Retina (tissue), 1 donor: ENCODE measurements at regions not wholly inside any gene's neighbourhood (a gene's known extent, or its start where the extent isn't known, plus 50 kb on each side); places are given as distances from the start of the nearest gene placed in this dataset.
"Not testable (repeated sequence)": the region's sequence is repeated elsewhere in the genome, so short reads cannot be mapped to it uniquely, and the experiment has no call there.

ENCODE experiments used
- DNase-seq: peaks from one replicate; pipeline ENCODE4 v3.0.0-alpha.2; 2016

DNA sequence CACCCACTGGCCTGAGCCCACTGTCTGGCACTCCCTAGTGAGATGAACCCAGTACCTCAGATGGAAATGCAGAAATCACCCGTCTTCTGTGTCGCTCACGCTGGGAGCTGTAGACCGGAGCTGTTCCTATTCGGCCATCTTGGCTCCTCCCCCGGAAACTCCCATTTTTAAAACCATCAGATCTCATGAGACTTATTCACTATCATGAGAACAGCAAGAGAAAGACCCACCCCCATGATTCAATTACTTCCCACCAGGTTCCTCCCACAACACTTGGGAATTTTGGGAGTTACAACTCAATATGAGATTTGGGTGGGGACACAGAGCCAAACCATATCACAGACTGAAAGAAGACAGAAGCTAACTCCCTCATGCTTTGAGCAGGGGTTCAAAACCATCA lies 134.5 kb downstream of the SLC39A8 start:
- DNase-seq, result not testable (repeated sequence)

DNA sequence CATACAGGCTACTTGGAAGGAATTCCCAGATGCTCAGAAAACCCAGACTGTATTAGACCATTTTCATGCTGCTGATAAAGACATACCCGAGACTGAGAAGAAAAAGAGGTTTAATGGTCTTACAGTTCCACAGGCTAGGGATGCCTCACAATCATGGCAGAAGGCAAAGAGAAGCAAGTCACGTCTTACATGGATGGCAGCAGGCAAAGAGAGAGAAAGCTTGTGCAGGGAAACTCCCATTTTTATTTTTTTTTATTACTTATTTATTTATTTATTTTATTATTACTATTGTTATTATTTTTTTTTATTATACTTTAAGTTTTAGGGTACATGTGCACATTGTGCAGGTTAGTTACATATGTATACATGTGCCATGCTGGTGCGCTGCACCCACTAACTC lies 140.6 kb downstream of the SLC39A8 start:
- not testable (repeated sequence) for DNase-seq

DNA sequence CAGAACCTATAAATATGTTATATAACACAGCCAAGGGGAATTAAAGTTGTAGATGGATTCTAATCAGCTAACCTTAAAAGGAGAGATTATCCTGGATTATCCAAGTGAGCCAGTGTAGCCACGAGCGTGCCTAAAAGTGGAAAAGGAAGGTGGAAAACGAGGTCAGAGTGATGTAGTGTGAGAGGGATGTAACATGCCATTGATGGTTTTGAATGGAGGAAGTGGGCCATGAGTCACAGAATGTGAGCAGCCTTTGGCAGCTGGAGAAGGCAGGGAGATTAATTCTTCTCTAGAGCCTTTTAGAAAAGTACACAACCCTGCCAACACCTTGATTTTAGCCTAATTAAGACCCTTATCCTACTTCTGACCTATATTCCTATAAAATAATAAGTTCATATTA lies 149.1 kb downstream of the SLC39A8 start:
- no peak for DNase-seq

DNA sequence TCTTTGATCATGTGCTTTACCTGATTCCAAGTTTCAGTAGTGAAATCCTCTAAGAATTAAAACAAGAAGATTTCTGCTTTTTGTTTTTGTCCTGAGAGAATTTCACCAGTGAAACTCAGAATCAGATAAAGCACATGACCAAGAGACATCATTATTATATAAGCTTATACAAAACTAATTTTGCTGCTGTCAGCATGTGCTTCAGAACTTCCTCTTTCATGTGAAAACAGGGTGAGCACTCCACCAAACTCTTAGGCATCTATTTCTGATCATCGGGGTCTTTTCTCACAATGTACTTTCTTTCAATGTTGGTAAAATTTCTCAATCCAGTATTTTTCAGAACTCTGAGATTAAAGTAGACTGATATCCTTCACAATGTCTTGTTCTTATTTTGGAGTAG lies 152.1 kb downstream of the SLC39A8 start:
- DNase-seq, result no peak

DNA sequence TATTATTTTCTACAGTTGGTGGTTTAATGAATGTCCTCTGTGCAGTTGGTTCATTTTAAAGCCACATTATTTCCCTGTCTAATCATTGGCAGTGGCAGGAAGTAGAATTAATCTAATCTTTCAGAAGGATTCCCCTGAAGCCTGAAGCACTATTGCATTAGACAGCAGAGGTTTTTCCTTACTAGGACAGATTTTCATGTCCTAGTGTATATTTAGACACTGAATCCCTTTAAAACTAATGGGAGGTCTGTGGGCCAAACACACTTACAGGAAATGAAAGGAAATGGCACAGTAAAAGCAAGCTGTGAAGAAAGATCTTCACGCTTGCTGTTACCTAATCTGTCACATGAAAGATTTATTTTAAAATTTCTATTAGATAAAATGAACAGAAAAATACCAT lies 165.2 kb downstream of the SLC39A8 start:
- DNase-seq, result no peak

DNA sequence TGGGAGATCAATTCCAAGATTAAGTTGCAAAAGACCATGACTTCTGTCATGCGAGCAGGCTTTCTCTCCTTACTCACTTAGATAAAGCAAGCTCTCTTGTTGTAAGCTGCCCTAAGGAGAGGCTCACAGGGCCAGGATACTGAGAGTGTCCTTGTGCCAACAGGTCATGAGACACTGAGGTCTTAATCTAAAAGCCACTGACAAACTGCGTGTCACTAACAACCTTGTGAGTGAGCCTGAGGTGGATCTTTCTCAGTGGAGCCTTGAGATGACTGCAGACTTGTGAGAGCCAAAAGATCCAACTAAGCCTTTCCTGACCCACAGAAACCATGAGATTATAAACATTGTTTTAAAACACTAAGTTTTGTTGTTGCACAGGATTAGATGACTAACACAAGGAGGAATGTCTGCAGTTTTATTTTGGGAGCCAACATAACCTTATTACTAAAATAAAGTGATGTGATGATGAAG lies 170.5 kb downstream of the SLC39A8 start:
- DNase-seq, result no peak

DNA sequence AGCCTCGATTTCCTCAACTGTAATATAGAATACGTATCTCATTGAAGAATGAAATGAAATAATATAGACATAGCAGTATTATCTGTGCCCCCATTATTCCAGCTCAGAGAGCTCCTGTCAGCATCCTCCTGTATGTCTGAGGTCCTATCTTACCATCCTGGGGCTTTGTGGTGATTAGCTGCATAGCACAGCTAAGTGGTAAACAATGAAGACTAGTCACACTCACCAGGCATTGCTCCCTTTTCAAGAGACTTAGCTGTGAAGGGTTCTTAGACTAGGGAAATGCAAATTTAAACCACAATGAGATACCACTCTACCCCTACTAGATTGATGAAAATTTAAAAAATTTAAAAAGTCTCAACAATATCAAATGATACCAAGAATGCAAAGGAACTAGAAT lies 172.9 kb downstream of the SLC39A8 start:
- DNase-seq, result no peak

GRCh38 chr4:102170910-102171309 lies 174.4 kb downstream of the SLC39A8 start:
- DNase-seq, result no peak

GRCh38 chr4:102169345-102169744 lies 175.9 kb downstream of the SLC39A8 start:
- peak; percentile 75 for DNase-seq

- DNase-seq, result peak; percentile 13
Observed at GRCh38 chr4:102168580-102168979, 176.7 kb downstream of the SLC39A8 start.

- no peak for DNase-seq
Observed at GRCh38 chr4:102165584-102165983, 179.7 kb downstream of the SLC39A8 start.

GRCh38 chr4:102163404-102164140 lies 181.7 kb downstream of the SLC39A8 start:
- DNase-seq, result no peak

DNA sequence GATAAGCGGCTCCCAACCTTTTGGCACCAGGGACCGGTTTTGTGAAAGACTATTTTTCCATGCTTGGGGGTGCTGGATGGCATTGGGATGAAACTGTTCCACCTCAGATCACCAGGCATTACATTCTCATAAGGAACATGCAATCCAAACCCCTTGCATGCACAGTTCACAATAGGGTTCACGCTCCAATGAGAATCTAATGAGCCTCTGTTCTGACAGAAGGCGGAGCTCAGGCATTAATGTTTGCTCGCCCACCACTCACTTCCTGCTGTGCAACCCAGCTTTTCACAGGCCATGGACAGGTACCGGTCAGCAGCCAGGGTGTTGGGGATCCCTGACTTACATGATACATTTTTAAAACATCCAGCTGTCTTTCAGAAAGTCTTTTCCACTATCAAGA lies 187.3 kb downstream of the SLC39A8 start:
- peak; percentile 79 for DNase-seq

DNA sequence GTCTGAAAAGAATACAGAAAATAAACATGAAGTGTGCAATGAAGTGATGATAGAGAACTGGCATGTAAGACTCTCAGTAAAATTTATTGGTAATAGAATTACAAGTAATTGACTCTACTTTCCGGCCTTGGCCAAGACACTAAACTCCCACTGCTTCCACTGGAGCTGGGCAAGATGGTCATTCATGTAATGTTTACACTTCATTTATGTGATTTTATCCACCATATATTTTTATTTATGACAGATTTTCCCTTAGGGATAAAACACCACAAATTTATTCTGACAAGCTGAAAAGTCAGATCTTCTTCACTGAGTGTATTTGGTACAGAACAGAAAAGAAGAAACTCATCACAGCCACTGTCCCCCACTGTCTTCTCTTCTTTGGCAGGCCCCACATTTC lies 191.9 kb downstream of the SLC39A8 start:
- DNase-seq, result no peak

- no peak for DNase-seq
Observed at GRCh38 chr4:102151696-102152095, 193.6 kb downstream of the SLC39A8 start.

DNA sequence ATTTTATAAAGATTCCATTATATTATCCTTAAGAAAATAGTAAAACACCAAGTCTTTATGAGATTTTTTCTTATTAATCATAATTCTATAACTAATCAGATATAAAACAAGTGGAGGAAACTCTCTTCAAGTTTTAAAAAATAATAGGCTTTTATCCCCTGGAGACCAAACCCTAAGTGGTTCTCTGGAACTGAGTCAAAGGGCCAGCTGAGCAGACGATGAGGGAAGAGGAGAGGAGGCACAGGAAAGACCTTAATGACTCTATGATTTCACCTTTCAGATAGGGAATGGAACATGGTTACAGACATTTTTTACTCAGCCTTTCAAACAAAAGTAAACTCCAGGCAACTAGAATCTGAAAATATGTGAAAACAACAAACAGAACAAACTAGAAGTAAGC lies 201.8 kb downstream of the SLC39A8 start:
- no peak for DNase-seq

- DNase-seq, result no peak
Observed at GRCh38 chr4:102141842-102142241, 203.4 kb downstream of the SLC39A8 start.

DNA sequence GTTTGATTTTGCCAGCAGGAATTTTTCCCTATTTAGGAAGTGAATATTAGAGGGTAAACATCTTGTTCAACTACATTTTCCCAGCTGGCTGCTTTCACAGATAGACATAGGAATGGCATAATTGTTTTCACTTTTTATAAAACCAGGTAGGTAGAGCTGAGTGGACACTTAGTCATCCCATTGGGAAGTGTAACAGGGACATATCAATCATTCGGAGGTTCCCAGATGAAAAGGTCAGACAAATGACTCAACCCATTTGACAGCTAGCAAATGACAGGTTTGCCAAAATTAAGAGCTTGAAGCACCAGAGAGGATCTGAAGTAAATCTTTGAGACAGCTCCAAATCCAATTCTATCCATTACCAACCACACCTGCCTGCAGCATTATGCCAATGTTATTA lies 205.3 kb downstream of the SLC39A8 start:
- no peak for DNase-seq

DNA sequence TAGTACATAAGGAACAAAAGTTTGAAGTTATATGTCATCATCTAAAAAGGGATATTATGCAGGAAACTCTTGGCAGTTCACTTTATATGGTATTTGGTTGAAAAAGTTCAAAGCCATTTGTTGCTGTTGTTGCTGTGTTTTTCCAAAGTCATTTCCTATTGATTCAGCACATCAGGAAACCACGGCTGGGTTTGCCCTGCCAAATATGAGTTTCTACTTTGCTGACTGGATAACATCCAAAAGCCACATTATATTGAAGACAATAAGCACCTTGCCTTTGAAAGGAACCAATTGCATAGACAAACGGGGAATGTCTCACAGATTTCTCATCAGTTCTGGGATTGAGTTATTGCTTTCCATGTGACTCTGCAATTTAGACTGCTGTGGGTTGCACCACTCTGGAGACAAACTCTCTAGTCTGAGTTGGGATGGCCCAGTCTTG lies 206.1 kb downstream of the SLC39A8 start:
- no peak for DNase-seq

DNA sequence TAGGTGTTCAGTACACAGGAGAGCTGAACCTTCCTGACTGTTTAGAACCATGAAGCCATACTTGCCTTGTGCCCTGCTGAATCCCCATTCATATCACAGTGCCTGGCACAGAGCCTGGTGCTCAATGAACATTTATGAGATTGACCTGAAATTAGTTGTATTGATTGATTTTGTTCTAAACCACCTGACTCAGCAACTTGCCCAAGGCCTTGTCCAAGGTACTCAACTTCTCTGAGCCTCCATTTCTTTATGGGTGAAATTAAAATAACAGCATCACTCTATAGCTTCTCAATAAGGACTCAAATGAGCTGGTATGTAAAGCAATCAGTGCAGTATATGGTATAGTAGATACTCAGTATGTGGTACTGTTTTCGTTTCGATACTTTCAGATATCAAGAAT lies 208.1 kb downstream of the SLC39A8 start:
- no peak for DNase-seq

GRCh38 chr4:102129810-102130209 lies 215.5 kb downstream of the SLC39A8 start:
- no peak for DNase-seq
